Right atrium auricular region (tissue), 2 donors: ENCODE measurements at regions not wholly inside any gene's neighbourhood (a gene's known extent, or its start where the extent isn't known, plus 50 kb on each side); places are given as distances from the start of the nearest gene placed in this dataset.

ENCODE experiments used
- DNase-seq: peaks from one replicate; pipeline ENCODE4 v3.0.0-alpha.2; 2019; ENCODE audit warnings: low spot score
- H3K27ac ChIP-seq, 2 donors: fragments of 200-600 bp; sonication (generic); 1 replicate in 1 of 2; 2 replicates in 1 of 2; pipeline ENCODE4 v1.5.1; 2016 to 2019
- H3K27me3 ChIP-seq, 2 donors: fragments of 200-600 bp; sonication (generic); one replicate each; pipeline versions ENCODE4 v1.5.1 to v1.6.0; 2017 to 2019
- H3K36me3 ChIP-seq: fragments of 200-600 bp; sonication (generic); one replicate; pipeline ENCODE4 v1.5.1; 2016
- H3K4me1 ChIP-seq, 2 donors: fragments of 200-600 bp; sonication (generic); one replicate each; pipeline versions ENCODE4 v1.5.1 to v1.6.0; 2017 to 2019
- H3K4me3 ChIP-seq, 2 donors: fragments of 200-600 bp; sonication (generic); 1 replicate in 1 of 2; 2 replicates in 1 of 2; pipeline ENCODE4 v1.5.1; 2017 to 2019; ENCODE audit warnings: mild to moderate bottlenecking in 1 of 2, moderate library complexity in 1 of 2
- H3K9me3 ChIP-seq, 2 donors: fragments of 200-600 bp; sonication (generic); one replicate each; pipeline ENCODE4 v1.5.1; 2019
- CTCF ChIP-seq, 2 donors: fragments of 200-600 bp; sonication (generic); IDR thresholded peaks; one replicate each; pipeline ENCODE4 v1.5.1; 2019; ENCODE audit warnings: antibody characterized with exemption in 2 of 2

DNA sequence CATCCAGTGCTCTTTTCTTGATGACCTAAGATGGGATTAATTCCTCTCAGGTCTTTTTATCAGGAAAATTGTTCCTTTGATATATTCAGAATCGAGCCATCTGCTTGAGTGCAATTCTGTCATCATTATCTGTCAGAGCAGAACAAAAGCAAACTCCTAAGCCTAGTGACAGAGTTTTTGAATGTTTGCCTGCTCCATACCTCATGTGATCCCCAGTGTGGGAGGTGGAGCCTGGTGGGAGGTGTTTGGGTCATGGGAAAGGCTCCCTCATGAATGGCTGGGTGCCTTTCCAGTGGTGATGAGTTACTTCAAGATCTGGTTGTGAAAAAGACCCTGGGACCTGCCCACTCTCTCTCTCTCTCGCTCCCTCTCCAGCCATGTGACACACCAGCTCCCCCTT is 628.2 kb downstream of the CDH11 start:
- H3K36me3 ChIP-seq, result no peaks in the 10 kb centered on the region
- TF ChIP-seq CTCF (IDR thresholded peaks at IDR 0.05), result no peak
- H3K4me1 ChIP-seq, result no peaks in the 10 kb centered on the region
- no peak overlapping the region for H3K4me3 ChIP-seq
- H3K27me3 ChIP-seq, result no peaks in the 10 kb centered on the region
- DNase-seq, result no peak
- H3K9me3 ChIP-seq, result no peaks in the 10 kb centered on the region
- no peak overlapping the region for H3K27ac ChIP-seq

DNA sequence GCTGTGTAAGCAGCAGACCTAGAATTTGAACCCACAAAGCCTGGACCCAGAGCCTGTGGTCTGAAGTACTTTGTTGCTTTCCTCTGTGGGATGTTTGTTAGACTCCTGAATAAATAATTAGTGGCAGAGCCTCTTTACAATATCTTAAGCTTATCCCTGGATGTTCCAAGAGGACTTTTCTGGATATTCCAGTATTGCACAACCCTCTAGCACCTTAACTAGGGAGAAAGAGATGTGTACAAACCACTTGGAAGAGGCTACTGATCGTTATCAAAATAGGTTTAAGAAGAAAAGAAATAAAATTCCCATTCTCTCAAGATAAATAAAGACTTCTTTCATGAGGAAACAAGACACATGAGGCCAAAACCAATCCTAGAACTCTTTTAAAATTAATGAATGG is 632.4 kb downstream of the CDH11 start:
- no peak for TF ChIP-seq CTCF (IDR thresholded peaks at IDR 0.05)
- H3K27me3 ChIP-seq, result no peaks in the 10 kb centered on the region
- DNase-seq, result no peak

GRCh38 chr16:64486561-64486960 is 635.3 kb downstream of the CDH11 start:
- no peak for DNase-seq
- no peak overlapping the region for H3K27ac ChIP-seq
- no peaks in the 10 kb centered on the region for H3K36me3 ChIP-seq
- no peaks in the 10 kb centered on the region for H3K4me1 ChIP-seq
- H3K27me3 ChIP-seq, result no peaks in the 10 kb centered on the region
- no peak for TF ChIP-seq CTCF (IDR thresholded peaks at IDR 0.05)
- H3K4me3 ChIP-seq, result no peak overlapping the region
- H3K9me3 ChIP-seq, result no peaks in the 10 kb centered on the region

More for the DNA sequence above, 632.4 kb downstream of the CDH11 start:
- Histone ChIP-seq H3K9me3 (no peaks in the 10 kb centered on the region), H3K27ac (no peak overlapping the region), H3K4me3 (no peak overlapping the region), H3K4me1 (no peaks in the 10 kb centered on the region), H3K36me3 (no peaks in the 10 kb centered on the region)

DNA sequence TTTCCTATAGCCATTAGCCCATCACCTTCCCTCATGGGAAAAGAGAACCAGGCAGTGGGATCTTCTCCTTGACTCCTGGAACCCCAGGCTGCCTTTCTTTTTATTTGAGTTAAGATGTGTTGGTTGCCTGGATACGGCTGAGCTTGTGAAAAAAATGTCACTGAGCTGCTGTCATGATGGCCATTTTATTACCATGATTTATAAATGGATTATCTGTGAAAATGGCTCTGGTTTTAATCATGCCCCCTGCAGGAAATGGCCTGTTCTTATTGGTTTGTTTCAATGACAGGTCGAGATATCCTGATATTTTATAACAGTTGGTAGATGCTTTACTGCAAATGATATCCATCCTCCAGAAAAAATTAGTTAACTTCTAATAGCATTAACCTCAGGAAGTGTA is 640.4 kb downstream of the CDH11 start:
- no peak overlapping the region for H3K4me3 ChIP-seq
- peaks cover 0 to 8% of the 10 kb centered on the region in 2 donors for H3K9me3 ChIP-seq
- no peak for TF ChIP-seq CTCF (IDR thresholded peaks at IDR 0.05)
- DNase-seq, result no peak
- H3K27me3 ChIP-seq, result no peaks in the 10 kb centered on the region
- no peaks in the 10 kb centered on the region for H3K36me3 ChIP-seq
- H3K4me1 ChIP-seq, result peaks cover 0 to 10% of the 10 kb centered on the region in 2 donors
- no peak overlapping the region for H3K27ac ChIP-seq

- no peak for TF ChIP-seq CTCF (IDR thresholded peaks at IDR 0.05)
- peaks cover 0 to 10% of the 10 kb centered on the region in 2 donors for H3K4me1 ChIP-seq
- no peak overlapping the region for H3K4me3 ChIP-seq
- peak overlapping the region in 1 of 2 donors; percentile 30 for H3K27ac ChIP-seq
- H3K27me3 ChIP-seq, result no peaks in the 10 kb centered on the region
- no peak for DNase-seq
- peaks cover 0 to 8% of the 10 kb centered on the region in 2 donors for H3K9me3 ChIP-seq
- H3K36me3 ChIP-seq, result no peaks in the 10 kb centered on the region
Measured at GRCh38 chr16:64478252-64478906, 643.5 kb downstream of the CDH11 start.
